H9 (cell line): ENCODE measurements at regions not wholly inside any gene's neighbourhood (a gene's known extent, or its start where the extent isn't known, plus 50 kb on each side); places are given as distances from the start of the nearest gene placed in this dataset.

Source experiments
- DNase-seq: peaks from one replicate; pipeline ENCODE4 v3.0.0-alpha.2; 2017
- H2AFZ ChIP-seq: one replicate; pipeline ENCODE4 v1.6.1; 2013; ENCODE audit warnings: mild to moderate bottlenecking, low read length, control low read depth, moderate library complexity
- H2AK5ac ChIP-seq: 2 replicates; pipeline ENCODE4 v1.6.1; 2013; ENCODE audit warnings: low read length, control low read depth, mixed read lengths; ENCODE audit not compliant: insufficient read length
- H2BK120ac ChIP-seq: one replicate; pipeline ENCODE4 v1.6.1; 2013; ENCODE audit warnings: low read depth, mild to moderate bottlenecking, low read length, control low read depth, inconsistent platforms; ENCODE audit not compliant: poor library complexity, severe bottlenecking
- H2BK12ac ChIP-seq: 2 replicates; pipeline ENCODE4 v1.6.1; 2013; ENCODE audit warnings: low read length, control low read depth, mixed read lengths, low read depth; ENCODE audit not compliant: insufficient read length
- H2BK15ac ChIP-seq: 2 replicates; pipeline ENCODE4 v1.6.1; 2013; ENCODE audit warnings: low read depth, low read length, control low read depth
- H2BK20ac ChIP-seq: one replicate; pipeline ENCODE4 v1.6.1; 2013; ENCODE audit warnings: low read depth, mild to moderate bottlenecking, low read length, control low read depth, inconsistent platforms; ENCODE audit not compliant: poor library complexity, severe bottlenecking
- H2BK5ac ChIP-seq: 2 replicates; pipeline ENCODE4 v1.6.1; 2013; ENCODE audit warnings: low read length, control low read depth, mixed read lengths; ENCODE audit not compliant: insufficient read length
- H3K14ac ChIP-seq: 2 replicates; pipeline ENCODE4 v1.6.1; 2013; ENCODE audit warnings: low read length, control low read depth; ENCODE audit not compliant: insufficient read depth
- H3K18ac ChIP-seq: 2 replicates; pipeline ENCODE4 v1.6.1; 2013; ENCODE audit warnings: low read depth, mild to moderate bottlenecking, mixed read lengths, low read length, control low read depth; ENCODE audit not compliant: insufficient read length
- H3K23ac ChIP-seq: 2 replicates; pipeline ENCODE4 v1.6.1; 2013; ENCODE audit warnings: low read length, control low read depth, mixed read lengths, low read depth; ENCODE audit not compliant: insufficient read length
- H3K23me2 ChIP-seq: 2 replicates; pipeline ENCODE4 v1.6.1; 2013; ENCODE audit warnings: low read depth, mild to moderate bottlenecking, mixed read lengths, low read length, control low read depth; ENCODE audit not compliant: insufficient read length, poor library complexity, severe bottlenecking
- H3K27ac ChIP-seq: 2 replicates; pipeline ENCODE4 v1.5.1; 2013; ENCODE audit warnings: low read length, control low read depth, mixed read lengths, low read depth; ENCODE audit not compliant: insufficient read length
- H3K27me3 ChIP-seq: 2 replicates; pipeline ENCODE4 v1.6.1; 2013; ENCODE audit warnings: low read length, control low read depth, inconsistent platforms; ENCODE audit not compliant: insufficient read depth
- H3K4ac ChIP-seq: 2 replicates; pipeline ENCODE4 v1.6.1; 2013; ENCODE audit warnings: low read depth, mild to moderate bottlenecking, control low read depth, inconsistent platforms, low read length, moderate library complexity
- H3K4me1 ChIP-seq: 2 replicates; pipeline ENCODE4 v1.6.1; 2013; ENCODE audit warnings: low read length, control low read depth, inconsistent platforms; ENCODE audit not compliant: insufficient read depth
- H3K4me2 ChIP-seq: 2 replicates; pipeline ENCODE4 v1.6.1; 2013; ENCODE audit warnings: low read length, control low read depth, mixed read lengths; ENCODE audit not compliant: insufficient read length, insufficient read depth
- H3K56ac ChIP-seq: 2 replicates; pipeline ENCODE4 v1.6.1; 2013; ENCODE audit warnings: low read depth, mild to moderate bottlenecking, mixed read lengths, low read length, control low read depth; ENCODE audit not compliant: insufficient read length
- H3K79me1 ChIP-seq: 2 replicates; pipeline ENCODE4 v1.6.1; 2013; ENCODE audit warnings: low read depth, mild to moderate bottlenecking, moderate library complexity, low read length, control low read depth, inconsistent platforms; ENCODE audit not compliant: insufficient read depth, poor library complexity, severe bottlenecking
- H3K79me2 ChIP-seq: 2 replicates; pipeline ENCODE4 v1.6.1; 2013; ENCODE audit warnings: low read length, control low read depth, inconsistent platforms; ENCODE audit not compliant: insufficient read depth
- H3K9ac ChIP-seq: 2 replicates; pipeline ENCODE4 v1.6.1; 2013; ENCODE audit warnings: low read length, control low read depth, mixed read lengths; ENCODE audit not compliant: insufficient read length; ENCODE audit errors: extremely low read depth
- H3K9me3 ChIP-seq: one replicate; pipeline ENCODE4 v1.6.1; 2013; ENCODE audit warnings: low read depth, low read length, inconsistent platforms; ENCODE audit not compliant: control insufficient read depth
- H3T11ph ChIP-seq: one replicate; pipeline ENCODE4 v1.6.1; 2013; ENCODE audit warnings: mild to moderate bottlenecking, low read length, control low read depth, inconsistent platforms
- H4K20me1 ChIP-seq: one replicate; pipeline ENCODE4 v1.6.1; 2013; ENCODE audit not compliant: control insufficient read depth, insufficient read length, insufficient read depth
- H4K5ac ChIP-seq: 2 replicates; pipeline ENCODE4 v1.6.1; 2013; ENCODE audit warnings: low read depth, mild to moderate bottlenecking, mixed read lengths, low read length, control low read depth; ENCODE audit not compliant: insufficient read length
- H4K8ac ChIP-seq: replicated peaks from 2 replicates; pipeline ENCODE4 v1.6.1; 2013; ENCODE audit warnings: low read length, control low read depth, mixed read lengths, low read depth; ENCODE audit not compliant: insufficient read length
- H4K91ac ChIP-seq: 2 replicates; pipeline ENCODE4 v1.6.1; 2013; ENCODE audit warnings: low read depth, mild to moderate bottlenecking, moderate library complexity, mixed read lengths, low read length, control low read depth; ENCODE audit not compliant: insufficient read length
- H3K27ac Mint-ChIP-seq, 3 experiments: 2 replicates in 2 of 3; 3 replicates in 1 of 3; pipeline ENCODE4 v1.8.0; 2020 to 2021; ENCODE audit warnings: mixed read lengths in 3 of 3, mild to moderate bottlenecking in 1 of 3, moderate library complexity in 1 of 3
- H3K27me3 Mint-ChIP-seq: 2 replicates; pipeline ENCODE4 v1.8.0; 2021; ENCODE audit warnings: low read depth, mild to moderate bottlenecking, moderate library complexity, mixed read lengths
- H3K36me3 Mint-ChIP-seq, 3 experiments: 2 replicates in 2 of 3; 3 replicates in 1 of 3; pipeline ENCODE4 v1.8.0; 2020 to 2021; ENCODE audit warnings: low read depth in 3 of 3, mixed read lengths in 3 of 3; ENCODE audit not compliant: insufficient read depth in 1 of 3
- H3K4me1 Mint-ChIP-seq, 2 experiments: 2 replicates each; pipeline ENCODE4 v1.8.0; 2020; ENCODE audit warnings: mixed read lengths in 2 of 2
- H3K4me3 Mint-ChIP-seq, 2 experiments: 2 replicates in 1 of 2; 3 replicates in 1 of 2; pipeline ENCODE4 v1.8.0; 2020 to 2021; ENCODE audit warnings: mild to moderate bottlenecking in 2 of 2, mixed read lengths in 2 of 2, moderate library complexity in 1 of 2
- H3K9me3 Mint-ChIP-seq, 2 experiments: 2 replicates in 1 of 2; 3 replicates in 1 of 2; pipeline ENCODE4 v1.8.0; 2020; ENCODE audit warnings: mild to moderate bottlenecking in 2 of 2, mixed read lengths in 2 of 2, moderate library complexity in 1 of 2
- CTCF ChIP-seq: fragments of 200-600 bp; sonication (generic); conservative IDR thresholded peaks from 3 replicates; pipeline ENCODE4 v1.8.0; 2021; ENCODE audit warnings: antibody characterized with exemption, mild to moderate bottlenecking
- WGBS: extraction: QIAGEN DNeasy Blood & Tissue Kit; methylation state at CpG from one replicate; pipeline ENCODE4 v1.1.7; 2013; ENCODE audit warnings: missing lambda C conversion rate, low lambda C conversion rate, mixed read lengths; ENCODE audit not compliant: insufficient read length; ENCODE audit errors: extremely low coverage; 5-methylcytosine and 5-hydroxymethylcytosine counted together

GRCh38 chr7:69269806-69270205, 328.5 kb upstream of the AUTS2 start:
- no peak overlapping the region for H3K18ac ChIP-seq
- H2BK5ac ChIP-seq, result no peak overlapping the region
- H4K20me1 ChIP-seq, result no peaks in the 10 kb centered on the region
- no peak overlapping the region for H2BK12ac ChIP-seq
- H3K23ac ChIP-seq, result no peak overlapping the region
- no peak overlapping the region for H3K27ac ChIP-seq
- H3K79me2 ChIP-seq, result no peaks in the 10 kb centered on the region
- H3K4me1 Mint-ChIP-seq, result no peaks in the 10 kb centered on the region
- no peaks in the 10 kb centered on the region for H3K9me3 ChIP-seq
- H3K9me3 Mint-ChIP-seq, result no peaks in the 10 kb centered on the region
- H4K91ac ChIP-seq, result no peak overlapping the region
- H3K27ac Mint-ChIP-seq, result no peak overlapping the region
- H3K4me3 Mint-ChIP-seq, result no peak overlapping the region
- H2BK15ac ChIP-seq, result no peak overlapping the region
- no peak overlapping the region for H3K9ac ChIP-seq
- peaks cover 66% of the 10 kb centered on the region for H3K27me3 Mint-ChIP-seq
- H3K23me2 ChIP-seq, result peaks cover 2% of the 10 kb centered on the region
- no peak overlapping the region for H2AK5ac ChIP-seq
- H3K27me3 ChIP-seq, result no peaks in the 10 kb centered on the region
- no peak for TF ChIP-seq CTCF
- no peaks in the 10 kb centered on the region for H3K4me1 ChIP-seq
- no peaks in the 10 kb centered on the region for H3K36me3 Mint-ChIP-seq
- no peak overlapping the region for H4K5ac ChIP-seq
- H3K56ac ChIP-seq, result no peak overlapping the region
- no peak overlapping the region for H2AFZ ChIP-seq
- no peak overlapping the region for H3T11ph ChIP-seq
- no peak overlapping the region for H4K8ac ChIP-seq
- H3K4me2 ChIP-seq, result no peak overlapping the region
- no peak overlapping the region for H2BK120ac ChIP-seq
- WGBS, result no CpG with 5 or more reads among the region's 4 CpGs
- H3K4ac ChIP-seq, result no peak overlapping the region
- H3K79me1 ChIP-seq, result no peaks in the 10 kb centered on the region
- H3K14ac ChIP-seq, result no peak overlapping the region
- DNase-seq, result no peak
- no peak overlapping the region for H2BK20ac ChIP-seq
